Muscle of arm (tissue), 1 donor: ENCODE measurements at regions not wholly inside any gene's neighbourhood (a gene's known extent, or its start where the extent isn't known, plus 50 kb on each side); places are given as distances from the start of the nearest gene placed in this dataset.
A peak's percentile ranks its signal among the peaks of the same experiment; 100 is the strongest.
"Not testable (repeated sequence)": the region's sequence is repeated elsewhere in the genome, so short reads cannot be mapped to it uniquely, and the experiment has no call there.

Source experiments
- DNase-seq: peaks from one replicate; pipeline ENCODE4 v3.0.0-alpha.2; 2013

GRCh38 chr2:192814376-192814775, 619.6 kb upstream of the TMEFF2 start:
- DNase-seq = no peak

GRCh38 chr2:192813341-192813740, 618.6 kb upstream of the TMEFF2 start:
- DNase-seq = no peak

- DNase-seq = no peak
These were observed 614.4 kb upstream of the TMEFF2 start for GRCh38 chr2:192809173-192809572.

GRCh38 chr2:192783643-192784042, 588.9 kb upstream of the TMEFF2 start:
- no peak for DNase-seq

GRCh38 chr2:192775459-192776262, 580.9 kb upstream of the TMEFF2 start:
- no peak for DNase-seq

GRCh38 chr2:192775011-192775410, 580.3 kb upstream of the TMEFF2 start:
- DNase-seq = no peak

- DNase-seq = no peak
These were observed 578.3 kb upstream of the TMEFF2 start for GRCh38 chr2:192773044-192773443.

GRCh38 chr2:192749611-192750200, 555.0 kb upstream of the TMEFF2 start:
- DNase-seq = no peak

GRCh38 chr2:192741889-192742288, 547.2 kb upstream of the TMEFF2 start:
- no peak for DNase-seq

GRCh38 chr2:192735447-192735846, 540.7 kb upstream of the TMEFF2 start:
- no peak for DNase-seq

- DNase-seq = no peak
These were observed 534.6 kb upstream of the TMEFF2 start for GRCh38 chr2:192729369-192729768.

GRCh38 chr2:192725991-192726390, 531.3 kb upstream of the TMEFF2 start:
- no peak for DNase-seq

- no peak for DNase-seq
These were observed 524.9 kb upstream of the TMEFF2 start for GRCh38 chr2:192719629-192720028.

GRCh38 chr2:192718340-192718739, 523.6 kb upstream of the TMEFF2 start:
- DNase-seq = no peak

GRCh38 chr2:192700934-192701333, 506.2 kb upstream of the TMEFF2 start:
- DNase-seq = no peak

- no peak for DNase-seq
These were observed 503.1 kb upstream of the TMEFF2 start for GRCh38 chr2:192697880-192698279.

GRCh38 chr2:192696857-192697256, 502.1 kb upstream of the TMEFF2 start:
- no peak for DNase-seq

- DNase-seq = peak; percentile 19
These were observed 492.3 kb upstream of the TMEFF2 start for GRCh38 chr2:192687015-192687414.

GRCh38 chr2:192682511-192682910, 487.8 kb upstream of the TMEFF2 start:
- not testable (repeated sequence) for DNase-seq

- DNase-seq = no peak
These were observed 480.9 kb upstream of the TMEFF2 start for GRCh38 chr2:192675681-192676080.

- no peak for DNase-seq
These were observed 474.9 kb upstream of the TMEFF2 start for GRCh38 chr2:192669505-192670091.

GRCh38 chr2:192660555-192660954, 465.8 kb upstream of the TMEFF2 start:
- DNase-seq = not testable (repeated sequence)

- no peak for DNase-seq
These were observed 462.6 kb upstream of the TMEFF2 start for GRCh38 chr2:192657362-192657761.
